ENCODE measurements at regions not wholly inside any gene's neighbourhood (a gene's known extent, or its start where the extent isn't known, plus 50 kb on each side); places are given as distances from the start of the nearest gene placed in this dataset.
"Not testable (repeated sequence)": the region's sequence is repeated elsewhere in the genome, so short reads cannot be mapped to it uniquely, and the experiment has no call there.

DNA sequence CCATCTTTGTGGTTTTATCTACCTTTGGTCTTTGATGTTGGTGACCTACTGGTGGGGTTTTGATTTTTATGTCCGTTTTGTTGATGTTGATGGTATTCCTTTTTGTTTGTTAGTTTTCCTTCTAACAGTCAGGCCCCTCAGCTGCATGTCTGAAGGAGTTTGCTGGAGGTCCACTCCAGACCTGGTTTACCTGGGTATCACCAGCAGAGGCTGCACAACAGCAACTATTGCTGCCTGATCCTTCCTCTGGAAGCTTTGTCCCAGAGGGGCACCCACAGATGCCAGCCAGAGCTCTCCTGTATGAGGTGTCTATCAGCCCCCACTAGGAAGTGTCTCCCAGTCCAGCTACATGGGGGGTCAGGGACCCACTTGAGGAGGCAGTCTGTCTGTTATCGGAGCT lies 199.3 kb upstream of the WDFY3 start:
- DNase-seq (ENCODE audit: low spot score) = no peak

DNA sequence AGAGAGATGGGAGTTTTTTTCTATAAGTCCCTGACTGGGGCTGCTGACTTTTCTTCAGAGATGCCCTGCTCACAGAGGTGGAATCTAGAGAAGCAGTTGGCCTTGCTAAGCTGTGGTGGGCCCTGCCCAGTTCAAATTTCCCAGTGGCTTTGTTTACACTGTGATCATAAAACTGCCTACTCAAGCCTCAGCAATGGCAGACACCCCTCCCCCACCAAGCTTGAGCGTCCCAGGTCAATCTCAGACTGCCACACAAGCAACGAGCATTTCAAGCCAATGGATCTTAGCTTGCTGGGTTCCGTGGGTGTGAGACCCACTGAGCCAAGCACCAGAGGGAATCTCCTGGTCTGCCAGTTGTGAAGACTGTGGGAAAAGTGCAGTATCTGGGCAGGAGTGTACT lies 199.8 kb upstream of the WDFY3 start:
- no peak for DNase-seq (ENCODE audit: low spot score)

DNA sequence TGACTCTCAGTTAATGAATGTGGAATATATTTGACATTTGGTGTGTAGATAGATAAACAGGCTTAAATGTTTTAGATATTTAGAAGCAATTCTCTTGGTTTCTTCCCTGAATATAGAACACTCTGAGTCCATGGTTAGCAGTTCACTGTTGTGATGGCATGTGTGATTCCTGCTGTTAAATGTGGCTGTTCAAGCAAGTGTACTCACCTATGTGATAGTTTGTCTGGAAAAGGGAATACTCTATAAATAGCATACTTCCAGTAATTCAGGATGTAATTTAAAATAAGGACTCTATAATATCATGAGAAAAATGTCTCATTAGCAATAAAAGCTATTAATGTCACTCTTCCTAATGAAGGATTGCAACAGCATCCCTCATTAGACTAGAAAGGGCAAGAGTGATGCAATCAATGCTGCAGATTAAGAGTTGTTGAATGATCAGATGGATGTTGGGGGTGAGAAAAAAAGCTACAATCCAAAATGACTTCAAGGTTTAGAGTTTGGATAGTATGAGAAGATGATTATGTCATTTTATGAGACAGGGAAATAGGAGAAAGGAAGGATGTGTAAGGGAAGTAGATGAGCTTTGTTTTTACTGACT lies 201.8 kb upstream of the WDFY3 start:
- DNase-seq (ENCODE audit: low spot score) = no peak

DNA sequence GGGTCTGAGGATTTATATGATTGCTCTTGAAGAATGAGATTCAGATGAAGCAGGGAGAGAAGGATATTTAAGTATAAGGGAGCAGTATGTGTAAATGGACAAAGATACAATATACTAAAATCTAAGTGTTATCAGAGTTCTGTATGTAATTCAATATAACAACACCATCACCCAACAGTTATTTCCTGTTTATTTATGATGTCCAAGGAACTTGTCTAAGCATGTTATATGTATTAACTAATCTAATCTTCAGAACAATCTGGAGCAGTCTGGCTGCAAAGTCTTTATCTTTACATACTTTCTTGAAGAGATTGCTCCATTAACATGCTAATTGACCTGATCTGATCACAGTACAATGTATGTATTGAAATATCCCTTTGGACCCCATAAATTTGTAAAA lies 203.8 kb upstream of the WDFY3 start:
- DNase-seq (ENCODE audit: low spot score) = no peak

DNA sequence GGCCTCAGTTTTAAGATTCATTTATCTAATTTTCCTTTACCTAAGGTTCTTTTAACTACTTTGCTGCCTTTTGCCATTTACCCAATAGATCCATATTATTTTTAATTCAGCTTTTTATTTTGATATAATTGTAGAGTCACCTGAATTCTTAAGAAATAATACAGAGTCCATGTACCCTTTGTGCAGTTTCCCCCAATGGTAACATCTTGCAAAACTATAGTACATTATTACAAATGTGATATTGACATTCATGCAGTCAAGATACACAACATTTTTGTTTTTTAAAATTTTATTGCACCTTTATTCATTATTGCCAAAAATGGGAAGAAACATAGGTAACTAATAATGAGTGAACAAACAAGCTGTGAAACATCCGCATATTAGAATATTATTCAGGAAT lies 208.7 kb upstream of the WDFY3 start:
- DNase-seq (ENCODE audit: low spot score) = no peak

DNA sequence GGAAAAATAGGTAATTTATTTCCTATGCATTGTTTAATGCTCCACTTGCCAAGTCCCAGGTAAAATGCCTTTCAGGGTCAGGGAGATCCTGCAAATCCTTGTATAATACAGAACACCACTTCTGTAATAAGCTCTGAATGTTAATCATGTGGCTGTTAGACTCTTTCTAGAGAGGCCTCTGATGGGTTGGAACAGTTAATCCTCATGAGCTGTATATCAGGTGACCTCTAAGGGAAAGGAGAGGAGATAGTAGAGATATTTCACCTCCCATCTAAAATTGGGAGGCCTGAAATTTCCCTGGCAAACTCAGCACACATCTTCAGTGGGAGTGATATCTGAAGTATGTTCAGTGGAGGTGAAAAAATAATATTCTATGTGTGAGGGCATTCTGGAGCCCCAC lies 210.6 kb upstream of the WDFY3 start:
- no peak for DNase-seq (ENCODE audit: low spot score)

DNA sequence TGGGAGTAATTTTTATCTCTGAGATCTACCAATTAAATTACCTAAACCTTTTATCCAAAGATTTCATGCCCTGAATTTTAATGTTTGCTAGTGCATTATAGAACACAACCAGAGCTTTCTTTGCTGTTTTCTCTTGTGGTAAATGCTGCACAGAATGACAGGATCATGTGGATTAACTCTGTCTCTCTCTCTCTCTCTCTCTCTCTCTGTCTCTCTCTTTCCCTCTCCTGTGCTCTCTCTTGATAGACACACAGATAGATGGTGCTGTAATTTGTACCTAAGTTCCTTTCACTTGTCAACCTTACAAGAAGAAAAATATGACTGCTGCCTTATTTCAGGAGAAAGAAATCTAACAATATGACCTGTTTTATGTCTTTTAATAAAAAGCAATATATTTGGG lies 211.2 kb upstream of the WDFY3 start:
- no peak for DNase-seq (ENCODE audit: low spot score)

DNA sequence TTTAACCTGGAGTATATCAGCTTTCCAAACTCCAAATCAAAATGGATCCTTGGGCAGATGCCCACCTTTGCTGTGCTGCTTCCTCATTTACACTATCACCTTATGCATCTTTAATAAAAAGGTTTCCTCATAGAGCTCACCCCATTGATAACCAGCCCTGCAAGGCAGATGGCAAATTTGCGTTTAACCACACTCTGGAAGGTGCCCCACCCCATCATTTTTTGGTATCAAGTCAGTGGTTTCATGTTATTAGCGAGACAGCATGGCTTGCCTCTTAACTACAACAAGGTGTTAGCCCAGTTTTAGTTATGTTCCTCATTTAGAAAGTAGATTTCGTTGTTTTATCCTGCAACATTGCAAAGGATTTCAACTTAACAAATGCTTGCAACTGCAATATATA lies 214.0 kb upstream of the WDFY3 start:
- no peak for DNase-seq (ENCODE audit: low spot score)

DNA sequence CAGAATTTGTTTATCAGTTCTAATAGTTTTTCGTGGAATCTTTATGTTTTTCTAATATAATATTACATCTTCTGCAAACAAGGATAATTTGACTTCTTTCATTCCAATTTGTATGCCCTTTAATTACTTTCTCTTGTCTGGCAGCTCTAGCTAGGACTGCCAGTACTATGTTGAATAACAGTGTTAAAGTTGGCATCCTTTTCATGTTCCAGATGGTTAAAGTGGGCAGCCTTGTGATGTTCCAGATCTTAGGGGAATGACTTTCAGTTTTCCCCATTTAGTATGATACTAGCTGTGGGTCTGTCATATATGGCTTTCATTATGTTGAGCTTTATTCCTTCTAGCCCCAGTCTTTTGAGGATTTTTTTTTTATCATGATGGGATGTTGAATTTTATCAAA lies 220.6 kb upstream of the WDFY3 start:
- no peak for DNase-seq (ENCODE audit: low spot score)

DNA sequence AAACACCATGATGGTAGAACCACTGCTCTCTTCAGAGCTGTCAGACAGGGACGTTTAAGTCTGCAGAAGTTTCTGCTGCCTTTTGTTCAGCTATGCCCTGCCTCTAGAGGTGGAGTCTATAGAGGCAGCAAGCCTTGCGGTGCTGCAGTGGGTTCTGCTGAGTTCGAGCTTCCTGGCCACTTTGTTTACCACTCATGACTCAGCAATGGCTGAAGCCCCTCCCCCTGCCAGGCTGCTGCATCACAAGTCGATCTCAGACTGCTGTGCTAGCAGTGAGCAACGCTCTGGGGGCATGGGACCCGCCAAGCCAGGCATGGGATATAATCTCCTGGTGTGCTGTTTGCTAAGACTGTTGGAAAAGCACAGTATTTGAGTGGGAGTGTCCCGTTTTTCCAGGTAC lies 229.5 kb upstream of the WDFY3 start:
- DNase-seq (ENCODE audit: low spot score) = not testable (repeated sequence)

DNA sequence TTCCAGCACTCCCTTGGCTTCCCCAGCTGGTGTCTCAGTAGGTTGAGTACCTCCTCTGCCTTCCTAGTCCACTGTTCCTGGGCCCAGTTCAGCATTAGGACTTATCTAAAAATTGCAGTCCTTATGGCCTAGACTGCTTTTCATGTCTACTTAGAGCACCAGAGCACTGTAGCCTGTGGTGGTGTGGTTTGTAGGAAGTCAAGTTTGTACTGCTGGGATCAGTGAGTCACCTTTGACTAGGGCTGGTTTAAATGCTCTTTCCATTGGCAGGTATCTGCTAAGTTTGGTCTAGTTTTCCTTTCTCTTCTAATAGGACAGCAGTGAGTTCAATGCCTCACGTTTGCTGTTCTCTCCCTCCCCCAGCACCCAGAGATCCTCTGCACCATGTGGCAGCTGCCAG lies 233.6 kb upstream of the WDFY3 start:
- no peak for DNase-seq (ENCODE audit: low spot score)

DNA sequence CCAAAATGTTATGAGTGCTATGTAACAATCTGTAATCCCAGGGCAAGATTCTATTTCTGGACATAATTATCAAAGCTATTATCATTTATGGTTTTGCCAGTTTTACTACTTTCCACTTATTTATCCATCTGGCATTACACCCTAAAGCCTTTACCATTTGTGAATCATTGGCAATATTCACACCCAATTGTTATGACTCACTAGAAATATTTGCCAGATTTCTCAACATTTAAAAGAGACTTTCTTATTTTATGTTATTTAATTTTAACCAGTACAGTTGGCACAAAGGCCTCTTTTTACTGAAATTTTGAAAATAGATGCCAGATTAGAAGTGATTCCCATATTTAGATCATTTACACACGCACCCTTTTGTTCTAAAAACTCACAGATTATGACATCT lies 242.7 kb upstream of the WDFY3 start:
- no peak for DNase-seq (ENCODE audit: low spot score)

DNA sequence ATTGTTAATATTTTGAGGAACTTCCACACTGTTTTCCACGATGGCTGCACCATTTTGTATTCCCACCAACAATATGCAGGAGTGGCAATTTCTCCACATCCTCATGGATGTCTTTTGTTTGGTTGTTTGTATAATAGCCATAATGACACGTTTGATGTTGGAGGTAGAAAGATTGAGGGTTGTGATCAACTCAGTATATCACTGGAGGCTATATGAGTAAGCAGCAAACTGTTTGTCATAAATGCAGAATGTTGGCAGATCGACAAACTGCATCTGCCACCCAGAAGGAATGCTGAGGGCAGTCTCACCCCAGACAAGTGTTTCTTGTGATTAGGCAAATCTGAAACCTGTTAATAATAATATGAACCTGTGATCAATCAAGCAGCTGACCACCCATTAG lies 243.9 kb upstream of the WDFY3 start:
- no peak for DNase-seq (ENCODE audit: low spot score)

DNA sequence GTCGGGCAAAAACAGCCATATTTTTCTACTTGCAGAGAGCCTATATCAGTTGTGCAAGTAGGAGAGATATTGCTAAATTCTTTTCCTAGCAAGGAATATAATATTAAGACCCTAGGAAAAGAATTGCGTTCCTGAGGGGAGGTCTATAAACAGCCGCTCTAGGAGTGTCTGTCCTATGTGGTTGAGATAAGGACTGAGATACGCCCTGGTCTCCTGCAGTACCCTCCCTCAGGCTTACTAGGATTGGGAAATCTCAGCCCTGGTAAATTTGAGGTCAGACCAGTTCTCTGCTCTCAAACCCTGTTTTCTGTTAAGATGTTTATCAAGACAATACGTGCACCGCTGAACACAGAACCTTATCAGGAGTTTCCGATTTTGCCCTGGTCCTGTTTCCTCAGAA lies 250.1 kb upstream of the WDFY3 start:
- not testable (repeated sequence) for DNase-seq (ENCODE audit: low spot score)

DNA sequence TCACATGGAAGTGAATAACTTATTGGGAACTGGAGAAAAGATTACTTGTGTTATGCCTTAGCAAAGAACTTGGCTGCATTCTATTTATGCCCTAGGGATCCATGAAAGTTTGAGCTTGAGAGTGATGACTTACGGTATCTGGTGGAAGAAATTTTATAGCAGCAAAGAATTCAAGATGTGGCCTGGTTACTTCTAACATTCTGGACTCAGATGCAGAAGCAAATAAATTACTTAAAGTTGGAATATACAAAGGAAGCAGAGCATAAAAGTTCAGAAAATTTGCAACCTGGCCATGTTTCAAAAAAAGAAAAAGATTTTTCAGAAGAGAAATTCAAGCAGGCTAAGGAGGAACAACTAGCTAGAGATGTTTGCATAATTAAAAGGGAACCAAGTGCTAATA lies 252.3 kb upstream of the WDFY3 start:
- DNase-seq (ENCODE audit: low spot score) = no peak

DNA sequence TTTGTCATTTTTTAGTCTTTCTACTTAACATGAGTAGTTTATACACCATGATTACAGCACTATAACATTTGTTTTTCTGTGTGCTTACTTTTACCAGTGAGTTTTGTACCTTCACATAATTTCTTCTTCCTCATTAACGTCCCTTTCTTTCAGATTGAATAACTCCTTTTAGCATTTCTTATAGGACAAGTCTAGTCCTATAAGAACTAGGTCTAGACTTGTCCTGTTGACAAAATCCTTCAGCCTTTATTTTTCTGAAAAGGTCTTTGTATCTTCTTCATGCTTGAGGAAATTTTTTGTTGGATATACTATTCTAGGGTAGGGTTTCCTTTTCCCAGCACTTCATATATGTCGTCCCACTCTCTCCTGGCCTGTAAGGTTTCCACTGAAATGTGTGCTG lies 253.3 kb upstream of the ARHGAP24 start:
- DNase-seq (ENCODE audit: low spot score) = no peak

DNA sequence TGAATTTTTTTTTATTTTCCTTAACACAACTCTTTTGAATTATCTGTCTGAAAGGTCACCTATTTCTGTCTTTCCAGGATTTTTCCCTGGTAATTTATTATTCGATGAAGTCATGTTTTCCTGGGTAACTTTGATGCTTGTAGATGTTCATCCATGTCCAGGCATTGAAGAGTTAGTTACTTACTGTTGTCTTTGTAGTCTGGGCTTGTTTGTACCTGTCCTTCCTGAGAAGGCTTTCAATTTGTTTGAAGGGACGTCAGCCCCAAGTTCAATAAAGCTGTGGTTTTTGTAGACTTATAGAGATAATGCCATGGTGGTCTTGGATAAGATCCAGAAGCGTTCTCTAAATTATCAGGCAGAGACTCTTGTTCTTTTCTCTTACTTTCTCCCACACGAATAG lies 252.4 kb upstream of the ARHGAP24 start:
- no peak for DNase-seq (ENCODE audit: low spot score)

DNA sequence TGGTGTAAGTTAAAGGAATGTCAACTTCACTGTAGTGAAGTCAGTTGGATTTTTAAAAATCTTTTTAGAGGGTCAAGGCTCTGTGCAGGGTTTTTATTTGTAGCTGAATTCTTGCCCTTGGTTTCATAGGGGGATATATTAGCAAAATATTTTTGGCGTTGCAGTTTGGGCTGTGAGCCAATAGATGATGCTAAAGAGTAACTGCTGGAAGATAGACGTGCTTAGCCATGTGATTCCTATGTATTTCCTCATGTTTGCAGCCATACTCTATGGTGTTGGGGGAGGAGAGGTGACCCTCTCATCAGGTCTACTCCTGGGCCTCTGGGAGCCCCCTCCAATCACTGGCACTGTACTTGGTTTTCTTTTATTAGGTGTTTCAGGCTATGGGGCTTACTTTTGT lies 246.7 kb upstream of the ARHGAP24 start:
- no peak for DNase-seq (ENCODE audit: low spot score)

DNA sequence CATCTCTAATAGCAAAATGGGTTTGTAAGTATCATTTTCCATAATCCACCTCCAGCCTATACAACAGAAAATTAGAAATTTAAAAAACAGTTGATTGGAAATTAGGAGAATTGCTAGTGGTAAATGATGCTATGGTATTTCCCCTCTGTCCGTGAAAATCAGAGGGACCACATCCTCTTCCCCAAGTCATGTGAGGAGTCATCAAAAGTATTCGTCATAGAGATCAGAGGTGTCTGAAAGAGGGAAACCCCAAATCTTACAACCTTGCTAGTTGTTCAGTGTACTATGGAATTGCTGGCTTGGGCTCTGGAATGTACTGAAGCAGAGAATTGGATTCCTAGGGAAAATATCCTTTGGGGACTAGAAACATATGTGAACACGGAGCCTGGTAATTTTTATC lies 241.4 kb upstream of the ARHGAP24 start:
- no peak for DNase-seq (ENCODE audit: low spot score)

DNA sequence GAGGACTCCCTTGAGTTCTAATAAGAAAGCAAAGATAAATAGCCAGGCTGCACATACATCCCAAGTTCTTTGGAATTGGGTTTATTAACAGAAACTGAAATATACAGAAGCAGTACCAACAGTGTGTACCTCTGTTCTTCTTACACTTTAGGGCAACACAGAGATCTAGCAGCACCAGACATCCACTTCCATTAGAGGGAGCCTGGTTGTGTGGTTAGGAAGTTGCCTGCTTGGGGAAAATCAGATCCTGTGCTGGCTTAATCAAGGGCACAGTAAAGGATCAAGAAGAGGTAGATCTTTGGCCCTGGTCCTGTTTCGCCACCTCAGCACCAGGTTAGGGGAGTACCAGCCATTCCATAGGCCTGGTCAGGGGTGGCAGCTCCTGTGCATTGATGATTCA lies 231.1 kb upstream of the ARHGAP24 start:
- no peak for DNase-seq (ENCODE audit: low spot score)

DNA sequence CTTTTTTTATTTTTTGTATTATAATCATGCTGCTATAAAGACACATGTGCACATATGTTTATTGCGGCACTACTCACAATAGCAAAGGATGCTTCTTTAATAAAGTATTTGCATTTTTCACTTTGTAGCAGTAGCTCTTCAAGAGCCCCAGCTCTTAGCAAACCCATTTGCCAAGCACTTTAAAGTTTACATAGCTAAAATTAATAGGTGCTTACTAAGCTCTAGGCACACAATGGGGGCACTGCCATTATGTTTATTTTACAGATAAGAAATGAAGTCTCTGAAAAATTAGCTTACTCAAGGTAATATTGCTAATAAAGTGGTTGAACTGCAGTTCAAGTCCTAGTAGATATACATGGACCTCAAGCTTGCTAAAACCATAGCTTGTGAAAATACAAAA lies 230.3 kb upstream of the ARHGAP24 start:
- no peak for DNase-seq (ENCODE audit: low spot score)

DNA sequence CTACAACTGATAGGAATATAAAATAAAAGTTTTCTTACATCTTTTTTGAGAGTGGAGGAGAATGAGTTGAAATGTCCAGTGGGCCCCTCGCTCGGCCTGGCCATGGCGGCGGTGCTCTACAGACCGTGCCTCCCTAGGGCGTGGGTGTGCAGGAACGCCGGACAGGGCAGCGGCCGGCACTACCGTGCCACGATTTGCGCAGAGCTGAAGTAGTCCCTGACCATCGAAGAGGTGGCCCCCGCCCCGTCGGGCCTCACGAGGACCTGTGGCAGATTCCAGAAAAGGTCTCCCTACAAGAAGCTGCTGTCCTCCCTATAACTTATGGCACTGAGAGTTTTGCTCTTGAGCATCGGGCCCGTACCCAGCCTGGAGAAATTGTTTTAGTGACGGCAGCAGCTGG lies 228.9 kb upstream of the ARHGAP24 start:
- no peak for DNase-seq (ENCODE audit: low spot score)

DNA sequence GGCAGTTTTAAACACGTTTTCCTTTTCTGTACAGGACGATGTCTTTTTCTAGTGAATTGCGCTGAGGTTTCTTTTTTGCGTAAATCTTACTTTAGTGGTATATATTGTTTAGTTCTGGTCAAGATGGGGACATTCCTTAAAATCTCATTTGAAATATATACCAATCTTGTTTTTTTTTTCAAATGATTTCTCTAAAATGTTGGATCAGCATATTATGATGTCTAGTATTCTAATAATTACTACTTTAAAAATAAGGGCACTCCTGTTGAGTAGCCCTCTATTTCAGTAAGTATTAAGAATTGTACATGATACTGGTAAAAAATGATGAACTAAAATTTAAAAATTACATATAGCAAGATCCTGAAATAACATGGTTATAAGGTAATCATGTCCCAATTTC lies 224.1 kb upstream of the ARHGAP24 start:
- DNase-seq (ENCODE audit: low spot score) = no peak

DNA sequence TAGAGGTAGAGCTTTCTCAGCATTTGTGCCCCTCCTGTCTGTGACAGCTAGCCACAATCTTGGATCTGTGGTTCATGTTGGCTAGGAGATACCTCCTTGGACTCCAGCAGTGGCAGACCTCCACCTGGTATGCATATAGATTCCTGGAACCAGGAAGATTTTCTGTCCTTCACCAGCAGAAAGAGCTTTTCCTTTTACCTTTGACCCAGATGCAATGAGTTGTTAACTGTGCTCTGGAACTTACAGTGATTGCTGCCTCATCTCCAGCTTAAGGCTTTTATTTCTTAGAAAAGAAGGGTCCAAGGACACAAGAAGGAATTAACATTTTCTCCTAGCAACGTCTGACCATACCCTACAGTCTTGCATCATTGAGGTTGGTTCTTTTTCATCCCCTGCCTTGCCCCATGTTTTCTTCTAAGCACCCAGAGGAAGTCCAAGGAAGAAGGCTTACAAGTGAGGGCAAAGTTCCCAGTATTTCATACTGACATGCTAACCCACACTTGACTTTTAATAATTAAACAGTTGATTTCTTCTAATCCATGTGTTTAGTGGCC lies 217.1 kb upstream of the ARHGAP24 start:
- DNase-seq (ENCODE audit: low spot score) = no peak

DNA sequence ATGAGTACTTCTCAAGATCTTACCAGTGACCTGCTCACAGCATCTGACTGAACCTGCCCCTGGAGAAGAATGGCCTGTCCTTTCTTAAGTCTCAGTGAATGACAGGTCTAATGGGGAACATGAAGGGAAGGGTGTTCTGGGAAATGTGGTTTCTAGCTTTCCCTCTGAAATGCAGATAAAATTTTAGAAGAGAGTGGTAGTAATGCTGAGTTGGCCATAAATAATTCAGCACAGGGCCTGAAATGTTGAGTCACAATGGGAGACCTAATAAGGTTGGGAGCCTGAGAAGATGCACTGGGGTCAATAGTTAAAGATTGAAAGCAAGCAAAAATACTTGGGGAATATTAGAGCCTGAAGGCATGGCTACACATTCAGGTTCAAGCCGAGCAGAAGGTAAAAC lies 214.9 kb upstream of the ARHGAP24 start:
- no peak for DNase-seq (ENCODE audit: low spot score)

All from ecto neural progenitor cell (in vitro differentiated cells).